HEK293 (cell line): ENCODE measurements at regions not wholly inside any gene's neighbourhood (a gene's known extent, or its start where the extent isn't known, plus 50 kb on each side); places are given as distances from the start of the nearest gene placed in this dataset.
A peak's percentile ranks its signal among the peaks of the same experiment; 100 is the strongest.

Experiments used
- CTCF ChIA-PET: fragments of 350-600 bp; formaldehyde crosslinking; extraction: SDS; loops from one replicate; lab custom pipeline; 2021; ENCODE audit warnings: antibody characterized with exemption; lab: Yijun Ruan, JAX
- POLR2A ChIA-PET: fragments of 300-600 bp; formaldehyde crosslinking; extraction: SDS; loops from one replicate; lab custom pipeline; 2020; ENCODE audit warnings: antibody characterized with exemption, inconsistent platforms; lab: Yijun Ruan, JAX
- H3K27ac ChIP-seq: fragments of 200-500 bp; sonication (Bioruptor generic); 2 replicates; pipeline ENCODE4 v1.5.1; 2014; ENCODE audit warnings: low read depth, low read length, control low read depth, inconsistent platforms; ENCODE audit errors: extremely low read depth
- H3K36me3 ChIP-seq, 2 experiments: fragments of 200-500 bp in 1 of 2; sonication (Bioruptor generic) in 1 of 2; 1 replicate in 1 of 2; 2 replicates in 1 of 2; pipeline ENCODE4 v1.5.1; 2014 to 2017; ENCODE audit warnings: inconsistent platforms in 2 of 2, low read length in 2 of 2; ENCODE audit not compliant: control insufficient read depth in 2 of 2, insufficient read depth in 1 of 2
- H3K4me1 ChIP-seq: fragments of 200-500 bp; sonication (Bioruptor generic); 2 replicates; pipeline ENCODE4 v1.5.1; 2014; ENCODE audit warnings: mild to moderate bottlenecking, low read length, inconsistent platforms; ENCODE audit not compliant: control insufficient read depth, insufficient read depth
- H3K4me3 ChIP-seq: 2 replicates; pipeline ENCODE4 v1.5.1; 2011; ENCODE audit warnings: low read depth, mild to moderate bottlenecking, control low read depth, low read length, moderate library complexity
- H3K9me3 ChIP-seq: fragments of 200-500 bp; sonication (Bioruptor generic); 2 replicates; pipeline ENCODE4 v1.5.1; 2014; ENCODE audit warnings: low read depth, low read length, inconsistent platforms; ENCODE audit not compliant: control insufficient read depth, insufficient read depth
- BCL11A ChIP-seq: fragments of 450-650 bp; formaldehyde crosslinking; IDR thresholded peaks from 2 replicates; pipeline ENCODE4 v1.5.1; 2016; ENCODE audit warnings: low read depth, missing biosample characterization, missing genetic modification characterization
- BCL11B ChIP-seq: fragments of 450-650 bp; formaldehyde crosslinking; IDR thresholded peaks from 2 replicates; pipeline ENCODE4 v1.5.1; 2016; ENCODE audit warnings: low read depth, missing biosample characterization, missing genetic modification characterization
- GLI2 ChIP-seq: fragments of 450-650 bp; formaldehyde crosslinking; IDR thresholded peaks from 2 replicates; pipeline ENCODE4; 2017; ENCODE audit warnings: missing biosample characterization, missing genetic modification characterization, low read depth, borderline replicate concordance
- GLIS2 ChIP-seq: fragments of 450-650 bp; formaldehyde crosslinking; IDR thresholded peaks from 2 replicates; pipeline ENCODE4 v1.5.1; 2016; ENCODE audit warnings: missing biosample characterization, missing genetic modification characterization
- REPIN1 ChIP-seq: fragments of 450-650 bp; formaldehyde crosslinking; IDR thresholded peaks from 2 replicates; pipeline ENCODE4 v1.5.1; 2017; ENCODE audit warnings: missing biosample characterization, missing genetic modification characterization, low read depth
- TRIM28 ChIP-seq: IDR thresholded peaks from 2 replicates; pipeline ENCODE4 v1.6.1; 2011; ENCODE audit warnings: low read length, control low read depth, borderline replicate concordance
- ZBTB11 ChIP-seq: fragments of 450-650 bp; formaldehyde crosslinking; conservative IDR thresholded peaks from 2 replicates; pipeline ENCODE4 v1.5.1; 2016; ENCODE audit warnings: low read depth, missing biosample characterization, missing genetic modification characterization
- ZBTB44 ChIP-seq: fragments of 450-650 bp; IDR thresholded peaks from 2 replicates; pipeline ENCODE4 v1.5.1; 2018; ENCODE audit warnings: missing biosample characterization, mild to moderate bottlenecking, missing genetic modification characterization
- ZNF10 ChIP-seq: fragments of 450-650 bp; formaldehyde crosslinking; IDR thresholded peaks from 2 replicates; pipeline ENCODE4 v1.5.1; 2017; ENCODE audit warnings: missing biosample characterization, missing genetic modification characterization
- ZNF140 ChIP-seq: fragments of 450-650 bp; formaldehyde crosslinking; IDR thresholded peaks from 2 replicates; pipeline ENCODE4 v1.5.1; 2016; ENCODE audit warnings: missing biosample characterization, missing genetic modification characterization
- ZNF155 ChIP-seq: fragments of 450-650 bp; formaldehyde crosslinking; IDR thresholded peaks from 2 replicates; pipeline ENCODE4 v1.5.1; 2016; ENCODE audit warnings: missing biosample characterization, missing genetic modification characterization
- ZNF223 ChIP-seq: fragments of 450-650 bp; formaldehyde crosslinking; IDR thresholded peaks from 2 replicates; pipeline ENCODE4 v1.5.1; 2016; ENCODE audit warnings: missing biosample characterization, missing genetic modification characterization
- ZNF239 ChIP-seq: fragments of 450-650 bp; formaldehyde crosslinking; IDR thresholded peaks from 2 replicates; pipeline ENCODE4 v1.5.1; 2016; ENCODE audit warnings: missing biosample characterization, missing genetic modification characterization
- ZNF311 ChIP-seq: fragments of 450-650 bp; formaldehyde crosslinking; IDR thresholded peaks from 2 replicates; pipeline ENCODE4 v1.5.1; 2017; ENCODE audit warnings: missing biosample characterization, missing genetic modification characterization, borderline replicate concordance
- ZNF501 ChIP-seq: fragments of 450-650 bp; formaldehyde crosslinking; IDR thresholded peaks from 2 replicates; pipeline ENCODE4 v1.5.1; 2016; ENCODE audit warnings: missing biosample characterization, missing genetic modification characterization
- ZNF529 ChIP-seq: fragments of 450-650 bp; formaldehyde crosslinking; IDR thresholded peaks from 2 replicates; pipeline ENCODE4 v1.5.1; 2017; ENCODE audit warnings: missing genetic modification characterization, missing biosample characterization; ENCODE audit not compliant: insufficient replicate concordance
- ZNF610 ChIP-seq: fragments of 450-650 bp; formaldehyde crosslinking; IDR thresholded peaks from 2 replicates; pipeline ENCODE4 v1.5.1; 2016; ENCODE audit warnings: missing biosample characterization, missing genetic modification characterization, borderline replicate concordance
- ZNF658 ChIP-seq: fragments of 450-650 bp; formaldehyde crosslinking; IDR thresholded peaks from 2 replicates; pipeline ENCODE4; 2016; ENCODE audit warnings: missing biosample characterization, missing genetic modification characterization
- ZNF768 ChIP-seq: fragments of 450-650 bp; formaldehyde crosslinking; IDR thresholded peaks from 2 replicates; pipeline ENCODE4 v1.5.1; 2018; ENCODE audit warnings: missing biosample characterization, mild to moderate bottlenecking, missing genetic modification characterization
- ZSCAN18 ChIP-seq: fragments of 450-650 bp; formaldehyde crosslinking; IDR thresholded peaks from 2 replicates; pipeline ENCODE4 v1.5.1; 2016; ENCODE audit warnings: missing biosample characterization, missing genetic modification characterization
- TF ChIP-seq, protein P1 (sequence below): fragments of 450-650 bp; formaldehyde crosslinking; IDR thresholded peaks from 2 replicates; pipeline ENCODE4 v1.5.1; 2016; ENCODE audit warnings: missing biosample characterization, missing genetic modification characterization

DNA sequence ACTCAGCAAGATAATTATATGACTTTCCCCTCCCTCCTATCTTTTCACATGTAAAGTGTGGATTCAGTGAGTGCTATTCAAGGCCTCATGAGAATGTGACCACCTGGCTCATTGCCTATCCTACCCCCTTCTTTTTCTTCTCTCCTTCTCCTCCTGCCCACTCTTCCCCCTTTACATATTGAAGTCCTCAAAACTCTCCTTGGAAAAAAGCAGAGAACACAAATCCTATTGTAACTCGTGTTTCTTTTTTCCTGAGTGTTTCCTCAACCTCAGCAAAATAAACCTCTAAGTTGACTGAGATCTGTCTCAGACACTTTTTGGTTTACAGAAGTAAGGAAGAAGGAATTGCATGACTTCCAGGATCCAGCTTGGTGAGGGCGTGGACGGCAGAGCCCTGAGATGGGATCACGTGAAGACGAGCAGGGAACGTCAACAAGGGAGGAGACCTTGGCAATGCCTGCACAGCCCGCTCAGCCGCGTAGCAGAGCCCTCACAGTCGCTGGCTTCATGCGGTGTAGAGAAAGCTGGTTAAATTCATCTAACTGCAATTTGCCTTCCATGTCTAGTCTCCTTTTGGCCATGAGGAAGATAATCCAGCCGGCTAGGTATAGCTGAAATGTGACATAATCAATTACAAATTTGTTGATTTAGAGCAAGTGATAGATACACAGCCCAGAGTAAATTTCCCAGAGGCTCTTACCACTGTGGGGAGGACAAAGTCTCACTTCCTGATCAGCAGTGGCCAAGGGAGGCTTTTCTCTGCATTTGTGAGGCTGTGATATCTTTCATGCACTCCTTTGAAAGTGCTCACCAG, 75.7 kb downstream of the LYZL2 start (continued):
- no peak for TF ChIP-seq ZNF501
- no peak for TF ChIP-seq ZNF529 (tag by site-specific recombination)
- no peak for TF ChIP-seq ZSCAN18 (tag by site-specific recombination)
- TF ChIP-seq BCL11A (tag by site-specific recombination) = no peak
- no peak for TF ChIP-seq GLIS2 (tag by site-specific recombination)
- TF ChIP-seq GLI2 (tag by site-specific recombination) = no peak
- TF ChIP-seq ZNF155 (tag by site-specific recombination) = no peak
- TF ChIP-seq REPIN1 = no peak
- TF ChIP-seq ZNF223 = no peak

DNA sequence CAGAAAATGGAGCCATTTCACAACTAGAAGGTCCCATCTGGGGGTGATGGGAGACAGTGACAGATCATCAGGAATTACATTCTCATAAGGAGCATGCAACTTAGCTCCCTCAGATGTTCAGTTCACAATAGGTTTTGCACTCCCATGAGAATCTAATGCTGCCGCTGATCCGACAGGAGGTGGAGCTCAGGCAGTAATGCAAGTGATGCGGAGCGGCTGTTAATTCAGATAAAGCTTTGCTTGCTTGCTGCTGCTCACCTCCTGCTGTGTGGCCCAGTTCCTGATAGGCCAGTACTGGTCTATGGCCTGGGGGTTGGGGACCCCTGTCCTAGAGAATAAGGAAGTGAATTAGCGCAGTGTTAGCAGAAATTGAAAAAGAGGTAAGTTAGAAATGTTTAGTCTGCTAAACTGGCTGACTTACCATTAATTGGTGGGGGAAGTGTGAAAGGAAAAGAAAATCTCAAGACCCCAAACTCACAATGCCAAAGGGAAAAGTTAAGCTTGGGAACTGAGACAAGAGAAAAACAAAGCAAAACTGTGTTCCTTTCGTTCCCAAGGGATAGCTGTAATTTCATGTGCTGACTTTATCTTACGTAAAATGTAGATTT, 76.4 kb downstream of the LYZL2 start:
- ChIA-PET CTCF (interaction anchor here (0.7 to 1.0 kb wide), 3 partner anchors 19 to 113 kb away, joined by 3 read pairs; no protein-coding TSS in a partner anchor), POLR2A (no interaction called here)
- H3K36me3 ChIP-seq = no peaks in the 10 kb centered on the region
- no peak overlapping the region for H3K4me3 ChIP-seq
- H3K9me3 ChIP-seq = no peaks in the 10 kb centered on the region
- H3K27ac ChIP-seq = no peak overlapping the region
- TF ChIP-seq ZNF610 (tag by site-specific recombination) = peak; percentile 84; the same call in 1 of the 2 replicates
- TF ChIP-seq ZBTB11 (tag by site-specific recombination) = no peak
- no peak for TF ChIP-seq ZNF658 (tag by site-specific recombination)
- TF ChIP-seq, protein P1, sequence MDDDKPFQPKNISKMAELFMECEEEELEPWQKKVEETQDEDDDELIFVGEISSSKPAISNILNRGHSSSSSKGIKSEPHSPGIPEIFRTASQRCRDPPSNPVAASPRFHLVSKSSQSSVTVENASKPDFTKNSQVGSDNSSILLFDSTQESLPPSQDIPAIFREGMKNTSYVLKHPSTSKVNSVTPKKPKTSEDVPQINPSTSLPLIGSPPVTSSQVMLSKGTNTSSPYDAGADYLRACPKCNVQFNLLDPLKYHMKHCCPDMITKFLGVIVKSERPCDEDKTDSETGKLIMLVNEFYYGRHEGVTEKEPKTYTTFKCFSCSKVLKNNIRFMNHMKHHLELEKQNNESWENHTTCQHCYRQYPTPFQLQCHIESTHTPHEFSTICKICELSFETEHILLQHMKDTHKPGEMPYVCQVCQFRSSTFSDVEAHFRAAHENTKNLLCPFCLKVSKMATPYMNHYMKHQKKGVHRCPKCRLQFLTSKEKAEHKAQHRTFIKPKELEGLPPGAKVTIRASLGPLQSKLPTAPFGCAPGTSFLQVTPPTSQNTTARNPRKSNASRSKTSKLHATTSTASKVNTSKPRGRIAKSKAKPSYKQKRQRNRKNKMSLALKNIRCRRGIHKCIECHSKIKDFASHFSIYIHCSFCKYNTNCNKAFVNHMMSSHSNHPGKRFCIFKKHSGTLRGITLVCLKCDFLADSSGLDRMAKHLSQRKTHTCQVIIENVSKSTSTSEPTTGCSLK = no peak
- no peak for TF ChIP-seq TRIM28
- no peak for TF ChIP-seq ZNF311
- no peak for TF ChIP-seq ZNF768 (tag by site-specific recombination)
- no peak for TF ChIP-seq ZNF10 (tag by site-specific recombination)
- no peak for TF ChIP-seq ZNF239 (tag by site-specific recombination)
- TF ChIP-seq ZBTB44 (tag by site-specific recombination) = peak; percentile 32; the same call in 1 of the 2 replicates
- no peak for TF ChIP-seq ZNF140 (tag by site-specific recombination)
- no peak for TF ChIP-seq BCL11B
- TF ChIP-seq ZSCAN18 (tag by site-specific recombination) = no peak
- H3K4me1 ChIP-seq = no peaks in the 10 kb centered on the region
